ENCODE measurements at regions not wholly inside any gene's neighbourhood (a gene's known extent, or its start where the extent isn't known, plus 50 kb on each side); places are given as distances from the start of the nearest gene placed in this dataset.

DNA sequence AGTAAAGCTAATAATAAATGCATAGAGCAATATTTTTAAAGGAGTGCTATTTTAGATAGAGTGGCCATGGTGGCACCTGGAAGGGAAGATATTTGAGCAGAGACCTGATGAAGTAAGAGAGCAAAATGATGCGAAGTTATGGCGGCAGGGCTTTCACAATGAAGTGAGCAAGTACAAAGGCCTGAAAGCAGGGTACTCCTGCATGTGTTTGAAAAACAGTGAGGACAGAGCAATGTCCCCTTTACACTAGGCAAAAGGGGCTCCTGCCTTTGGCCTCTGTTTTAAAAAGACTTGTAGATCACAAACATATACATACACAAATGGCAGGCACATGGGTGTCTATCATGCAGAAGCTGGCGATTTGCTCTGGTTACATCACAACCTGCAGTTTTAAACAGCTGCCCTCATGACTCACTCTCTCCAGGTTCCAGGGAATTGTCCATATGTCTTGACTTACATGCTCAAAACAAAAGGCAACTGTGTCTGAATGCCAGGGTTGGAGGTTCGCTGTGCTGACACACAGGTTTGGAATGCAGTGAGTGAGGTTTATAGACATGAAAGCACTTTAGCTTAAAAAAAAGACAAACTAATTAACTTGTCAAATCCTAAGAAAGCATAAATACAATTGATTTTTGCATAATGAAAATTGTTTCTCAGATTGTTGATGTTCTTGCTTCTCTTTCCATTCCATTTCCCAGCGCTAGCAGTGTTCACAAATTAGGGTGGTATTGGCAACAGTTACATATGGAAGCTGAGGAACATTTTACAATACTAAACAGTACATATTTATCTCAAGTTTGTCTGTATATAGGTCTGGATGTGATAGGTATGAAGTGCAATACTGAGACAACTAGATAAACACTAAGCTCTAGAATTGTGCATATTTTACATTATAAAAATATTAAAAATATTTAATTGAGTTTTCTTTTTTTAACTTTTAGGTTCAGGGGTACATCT lies 313.9 kb downstream of the BARHL2 start:
- peak; percentile 3 for DNase-seq

DNA sequence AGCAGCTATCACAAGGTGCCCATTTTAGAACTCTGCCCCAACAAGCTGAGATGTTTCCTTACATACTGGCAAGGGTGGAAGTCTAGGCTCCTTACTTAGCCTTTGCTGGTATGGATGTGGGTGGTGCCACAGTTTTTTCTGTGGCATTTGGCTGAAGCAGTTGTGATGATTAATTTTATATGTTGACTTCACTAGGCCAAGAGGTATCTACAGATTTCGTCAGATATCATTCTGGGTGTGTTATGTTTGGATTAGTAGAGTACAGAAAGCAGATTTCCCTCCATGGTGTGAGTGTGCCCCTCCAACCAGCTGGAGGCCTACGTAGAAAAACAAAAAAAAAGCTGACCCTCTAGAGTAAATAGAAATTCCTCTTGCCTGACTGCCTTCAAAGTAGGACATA lies 317.0 kb downstream of the BARHL2 start:
- no peak for DNase-seq

DNA sequence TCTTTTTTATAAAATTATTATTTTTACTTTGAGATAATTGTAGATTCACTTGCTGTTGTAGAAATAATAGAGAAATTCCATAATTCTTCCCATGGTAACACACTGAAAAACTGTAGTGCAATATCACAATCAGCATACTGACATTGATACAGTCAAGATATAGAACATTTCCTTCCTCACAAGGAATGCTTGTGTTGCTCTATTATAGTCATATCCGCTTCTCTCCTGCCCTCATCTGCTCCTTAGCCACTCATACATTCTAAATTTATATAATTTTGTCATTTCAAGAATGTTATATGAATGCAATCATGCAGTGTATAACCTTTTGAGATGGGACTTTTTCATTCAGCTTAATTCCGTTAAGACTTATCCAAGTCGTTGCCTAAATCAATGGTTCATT lies 320.2 kb downstream of the BARHL2 start:
- no peak for DNase-seq

DNA sequence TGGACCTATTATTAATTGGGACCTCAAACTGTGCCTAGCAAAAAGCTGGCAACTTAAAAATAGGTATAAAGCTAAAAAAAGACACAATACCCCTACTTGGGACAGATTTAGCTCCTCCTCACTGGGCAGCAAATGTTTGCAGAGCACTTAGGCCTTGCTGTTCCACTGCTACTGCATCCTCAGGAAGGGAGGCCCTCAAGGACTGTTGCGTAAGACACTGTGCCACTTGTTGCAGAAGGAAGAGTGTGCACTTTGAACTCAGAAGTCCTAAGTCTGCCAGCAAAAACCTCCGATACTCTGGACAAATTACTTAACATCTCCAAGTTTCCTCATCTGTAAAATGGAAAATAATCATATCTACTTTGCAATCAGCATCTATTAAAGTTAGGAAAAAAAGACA lies 322.9 kb downstream of the BARHL2 start:
- no peak for DNase-seq

DNA sequence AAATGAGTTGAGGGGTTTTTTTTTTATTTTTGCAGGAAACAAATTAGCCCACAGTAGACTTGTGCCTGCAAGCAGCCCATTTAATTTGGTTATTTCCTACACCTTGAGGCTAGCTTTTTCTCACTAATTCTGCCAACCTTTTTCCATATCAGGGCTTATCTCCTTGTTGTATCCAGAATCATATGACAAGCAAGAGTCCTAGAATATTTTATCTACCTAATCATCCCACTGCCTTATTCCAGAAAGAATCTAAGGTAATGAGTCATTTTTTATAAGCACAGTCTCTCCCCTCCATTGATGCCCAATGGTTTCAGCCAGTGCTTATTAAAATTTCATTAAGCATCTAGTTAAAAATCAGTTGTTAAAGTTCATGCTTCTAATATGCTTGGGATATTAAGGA lies 324.1 kb downstream of the BARHL2 start:
- DNase-seq: no peak

DNA sequence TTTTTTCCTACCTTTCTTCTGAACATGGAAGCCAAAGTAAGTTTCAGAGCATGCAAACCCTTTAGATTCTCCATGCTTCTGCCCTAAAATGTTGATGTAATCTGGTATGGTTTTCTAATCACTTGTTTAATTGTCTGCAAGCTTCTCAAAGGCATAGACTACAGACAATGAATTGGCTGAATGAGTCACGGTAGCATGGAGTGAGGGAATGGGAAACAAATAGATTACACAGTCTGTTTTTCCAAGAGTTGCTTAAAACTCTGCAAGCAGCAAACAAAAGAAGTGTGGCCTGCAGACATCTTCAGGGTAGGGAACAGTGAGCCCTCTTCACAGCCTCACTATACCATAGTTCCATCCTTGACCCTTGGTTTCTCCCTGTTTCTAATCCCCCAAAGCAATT lies 326.0 kb downstream of the BARHL2 start:
- no peak for DNase-seq

DNA sequence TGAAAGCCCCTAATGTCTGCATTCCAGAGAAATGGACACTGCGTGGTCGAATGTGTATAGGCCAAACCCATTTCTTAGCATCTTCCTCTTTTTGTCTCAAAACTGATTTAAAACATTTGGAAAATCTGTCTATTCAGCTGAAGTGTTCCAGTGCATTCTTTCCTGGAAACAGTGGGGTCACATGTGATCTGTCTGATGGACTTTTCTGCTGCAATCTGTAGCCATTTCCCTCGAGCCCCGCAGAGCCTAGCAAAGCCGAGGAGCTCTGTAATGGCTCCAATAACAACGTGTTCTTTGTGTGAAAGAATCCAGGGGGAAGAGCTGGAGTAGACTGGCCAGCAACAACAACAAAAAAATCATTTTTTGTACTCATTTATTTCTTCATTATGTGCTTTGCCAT lies 329.3 kb downstream of the BARHL2 start:
- no peak for DNase-seq

DNA sequence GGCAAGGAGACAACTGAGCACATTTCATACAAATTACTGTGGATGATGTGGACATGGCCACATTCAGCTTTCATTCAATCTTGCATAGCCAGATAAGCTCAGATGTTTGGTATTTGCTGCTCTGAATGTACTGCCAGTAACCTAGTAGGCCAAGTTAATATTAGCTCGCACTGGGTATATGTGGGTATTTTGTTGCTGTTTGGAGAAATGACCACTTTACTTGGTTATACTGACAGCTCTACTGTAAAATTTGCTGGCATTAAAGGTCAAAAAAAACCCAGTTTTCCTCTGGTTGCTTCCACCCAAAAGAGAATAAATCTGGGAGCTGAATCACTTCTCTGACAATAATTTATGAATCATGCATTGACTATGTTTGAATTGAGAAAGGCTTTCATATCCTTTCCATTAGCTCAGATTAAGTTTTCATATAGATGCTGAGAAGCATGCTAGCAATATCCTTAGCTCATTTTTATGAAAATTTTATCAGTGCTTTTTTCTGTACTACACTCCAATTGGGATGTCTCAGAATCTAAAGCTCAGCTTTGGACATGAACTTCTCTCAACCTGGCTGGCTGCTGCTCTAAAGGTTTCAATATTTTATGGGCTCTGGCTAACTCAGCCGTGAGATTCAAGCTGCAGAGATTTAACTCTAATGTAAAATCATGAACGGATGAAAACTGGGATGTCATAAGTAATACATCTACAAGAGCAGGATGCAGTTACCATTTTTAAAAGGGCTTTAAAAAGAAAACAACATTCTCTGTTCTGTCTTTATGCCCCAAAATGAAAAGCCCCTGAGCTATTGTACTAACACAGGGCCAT lies 330.0 kb downstream of the BARHL2 start:
- no peak for DNase-seq

DNA sequence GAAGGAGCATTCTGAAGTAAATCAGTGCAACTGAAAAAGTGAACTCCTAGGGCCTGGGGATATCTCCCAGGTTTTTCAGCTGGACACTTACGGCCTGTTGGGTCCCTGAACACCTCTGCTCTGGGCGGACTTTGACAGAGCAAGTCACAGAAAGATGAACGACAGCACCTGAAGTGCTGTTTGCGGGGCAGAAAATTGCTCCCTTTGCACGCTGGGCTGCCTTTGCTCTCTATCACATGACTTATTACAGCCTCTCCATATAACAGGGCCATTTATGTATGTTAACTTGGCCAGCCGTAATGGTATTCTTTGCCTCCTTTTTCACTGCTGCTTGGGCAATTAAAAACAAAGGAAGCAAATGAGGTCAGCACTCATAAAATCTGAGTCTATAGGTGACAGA lies 332.9 kb downstream of the BARHL2 start:
- no peak for DNase-seq

DNA sequence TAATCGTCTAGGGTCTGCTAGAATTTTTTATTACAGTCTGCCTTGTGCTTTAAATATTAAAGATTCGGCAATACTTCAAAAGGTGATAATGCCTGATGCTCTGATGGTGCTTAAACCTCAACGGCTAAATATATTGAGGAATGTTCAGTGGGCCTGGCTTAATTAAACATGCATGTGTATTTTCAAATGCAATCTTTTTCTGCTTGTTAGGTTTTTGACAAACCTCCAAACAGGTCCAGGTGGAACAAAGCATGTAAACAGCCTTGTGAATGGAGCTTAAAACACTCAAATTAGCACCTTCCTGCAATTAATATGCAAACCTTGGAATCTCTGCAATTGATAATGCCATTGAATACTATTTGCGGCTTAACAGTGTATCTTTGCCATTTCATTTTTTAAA lies 334.9 kb downstream of the BARHL2 start:
- no peak for DNase-seq

DNA sequence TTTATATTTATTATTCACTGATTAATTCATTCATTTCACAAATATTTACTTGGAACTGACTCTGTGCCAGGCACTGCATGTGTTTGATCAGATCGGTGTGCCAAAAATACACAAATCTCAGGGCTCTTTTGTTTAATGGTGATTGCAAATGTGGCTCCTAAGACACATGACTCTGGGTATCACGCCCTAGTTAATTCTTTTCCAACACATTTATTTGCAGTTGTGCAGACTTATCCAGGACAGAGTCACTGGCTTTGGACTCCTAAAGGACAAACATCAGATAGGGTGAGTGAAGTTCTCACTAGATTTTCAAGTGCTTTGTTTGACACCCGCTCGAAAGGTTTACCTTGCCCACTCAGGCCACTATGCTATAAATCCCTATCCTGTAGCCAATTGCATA lies 335.5 kb downstream of the BARHL2 start:
- no peak for DNase-seq

DNA sequence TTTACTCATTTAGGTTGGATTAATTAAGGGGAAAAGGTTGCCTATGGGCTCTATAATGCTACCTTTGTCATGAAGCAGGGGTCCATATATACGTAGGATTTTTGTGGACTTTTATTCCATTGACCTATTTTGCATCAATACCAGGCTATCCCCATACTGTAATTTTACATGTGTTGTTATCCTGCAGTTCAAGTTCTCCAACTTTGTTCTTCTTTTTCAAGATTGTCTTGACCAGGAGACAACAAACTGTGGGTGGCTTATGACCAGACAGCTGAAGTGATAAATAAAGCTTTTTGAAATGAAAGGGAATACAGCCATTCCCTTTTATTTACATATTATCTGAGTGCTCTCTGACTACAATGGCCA lies 345.7 kb downstream of the BARHL2 start:
- no peak for DNase-seq

DNA sequence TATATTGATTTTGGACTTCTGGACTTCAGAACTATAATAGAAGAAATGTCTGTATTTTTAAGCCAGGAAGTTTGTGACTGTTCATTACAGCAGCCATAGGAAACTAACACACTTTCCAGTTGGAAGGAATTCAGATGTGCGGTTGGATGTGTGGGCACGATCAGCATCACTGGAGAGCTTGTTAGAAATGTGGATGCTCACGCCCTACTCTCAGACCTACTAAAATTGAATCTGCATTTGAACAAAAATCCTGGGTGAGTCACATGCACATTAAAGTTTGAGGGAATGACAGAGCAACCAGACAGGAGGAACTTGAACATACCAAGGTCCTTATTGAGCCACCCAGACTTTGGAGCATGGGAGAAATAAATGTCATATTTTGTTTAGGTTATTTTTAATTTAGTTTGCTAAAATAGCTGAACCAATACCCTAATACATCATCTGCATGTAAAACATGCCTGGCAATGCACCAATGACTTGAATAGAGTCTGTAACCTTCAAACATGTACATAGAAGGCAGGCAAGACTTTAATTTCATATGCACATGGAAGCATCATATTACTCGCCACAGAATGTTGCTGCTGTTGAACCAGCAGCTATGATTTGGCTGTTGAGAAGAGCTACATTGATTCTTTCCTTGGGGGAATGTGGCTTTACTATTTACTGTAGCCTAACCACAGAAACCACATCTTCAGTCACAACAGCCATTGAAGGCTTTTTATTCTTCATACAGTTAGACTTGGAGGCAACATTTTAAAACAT lies 346.2 kb downstream of the BARHL2 start:
- DNase-seq: no peak

DNA sequence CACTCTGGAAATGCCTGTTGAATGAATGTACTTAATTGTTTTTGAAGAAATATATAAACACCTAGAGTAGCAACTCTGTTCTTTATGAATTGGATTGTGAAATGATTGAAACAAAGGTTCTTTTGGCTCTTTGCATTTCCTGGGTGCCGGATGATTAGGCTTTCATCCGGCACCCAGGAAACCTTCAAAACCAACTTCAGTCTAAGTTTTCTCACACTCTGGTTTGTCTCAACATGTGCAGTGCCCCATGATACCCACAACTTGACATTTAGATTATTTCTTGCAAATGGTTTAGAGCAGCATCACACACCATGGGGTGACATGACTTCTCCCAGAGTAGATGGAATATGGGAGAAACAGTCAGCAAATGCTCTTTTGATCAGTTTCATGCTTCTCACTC lies 354.9 kb downstream of the BARHL2 start:
- DNase-seq: no peak

DNA sequence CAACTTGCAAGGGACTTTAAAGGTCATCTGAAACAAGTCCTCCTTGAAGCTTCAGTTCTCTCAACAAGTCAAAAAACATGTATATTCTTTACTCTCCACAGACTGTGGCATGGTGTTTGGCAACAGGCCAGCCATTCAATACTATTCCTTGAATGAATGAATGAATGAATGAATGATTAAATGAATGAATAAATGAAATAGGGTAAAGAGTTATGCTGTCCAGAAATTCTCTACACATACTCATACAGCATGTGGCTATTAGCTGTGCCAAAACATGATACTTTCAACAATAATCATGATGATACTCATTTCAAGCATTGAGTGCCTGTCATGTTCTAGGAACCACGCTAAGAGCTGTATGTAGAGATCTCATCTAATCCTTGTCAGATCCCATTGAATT lies 356.1 kb downstream of the BARHL2 start:
- DNase-seq: no peak

DNA sequence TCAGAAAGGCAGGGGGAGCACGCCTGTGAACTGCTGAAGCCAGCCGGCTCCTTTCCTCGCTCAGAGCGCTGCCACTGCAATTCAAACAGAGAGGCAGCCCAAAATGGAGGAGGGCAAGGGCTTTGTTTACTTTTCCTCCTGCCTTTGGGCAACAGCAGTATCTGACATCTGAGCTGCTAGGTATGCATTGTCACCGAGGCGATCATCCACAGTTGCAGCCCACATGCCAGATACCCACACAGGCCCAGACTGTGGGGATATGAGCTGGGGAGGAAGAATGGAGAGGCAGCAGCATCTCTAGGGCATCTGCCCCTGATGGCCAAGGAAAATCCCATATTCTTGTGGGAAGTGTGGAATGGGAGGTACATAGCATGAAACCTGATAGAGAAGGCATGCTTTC lies 357.1 kb downstream of the BARHL2 start:
- DNase-seq: no peak

DNA sequence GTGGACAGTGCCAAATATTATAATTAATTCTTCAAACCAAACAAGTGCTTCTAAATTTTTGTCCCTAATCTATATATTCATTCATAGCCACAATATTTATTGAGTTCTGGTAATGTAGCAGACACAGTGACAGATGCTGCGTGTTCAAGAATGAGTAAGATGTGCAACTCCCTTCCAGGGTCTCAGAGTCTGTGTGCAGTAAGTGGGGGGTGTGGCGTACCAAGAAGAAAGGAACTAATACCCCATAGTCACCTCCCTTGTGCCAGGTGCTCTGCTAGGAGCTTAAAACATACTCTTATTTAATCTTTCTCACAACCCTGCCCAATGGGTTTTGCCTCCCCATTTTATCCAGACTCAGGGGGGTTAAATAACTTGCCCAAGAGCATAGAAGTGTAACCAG lies 358.7 kb downstream of the BARHL2 start:
- no peak for DNase-seq

DNA sequence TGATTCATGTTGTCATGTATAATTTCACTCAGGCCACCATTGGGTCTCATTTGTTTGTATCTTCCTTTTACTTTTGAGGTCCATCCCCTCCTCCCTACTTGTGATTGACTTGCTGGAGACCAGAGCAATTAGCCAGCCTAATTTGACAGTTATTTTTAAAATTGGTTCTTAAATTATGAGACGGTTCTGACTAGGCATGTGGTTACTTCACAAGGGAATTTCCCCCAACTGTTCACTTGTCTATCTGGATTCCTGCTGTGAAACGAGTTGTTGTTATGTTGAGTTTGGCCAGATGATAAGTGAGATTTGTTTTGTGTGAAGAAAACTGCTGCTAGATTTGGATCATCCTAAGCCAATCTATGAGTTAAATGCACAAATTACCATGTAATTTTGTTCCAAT lies 359.1 kb downstream of the BARHL2 start:
- no peak for DNase-seq

DNA sequence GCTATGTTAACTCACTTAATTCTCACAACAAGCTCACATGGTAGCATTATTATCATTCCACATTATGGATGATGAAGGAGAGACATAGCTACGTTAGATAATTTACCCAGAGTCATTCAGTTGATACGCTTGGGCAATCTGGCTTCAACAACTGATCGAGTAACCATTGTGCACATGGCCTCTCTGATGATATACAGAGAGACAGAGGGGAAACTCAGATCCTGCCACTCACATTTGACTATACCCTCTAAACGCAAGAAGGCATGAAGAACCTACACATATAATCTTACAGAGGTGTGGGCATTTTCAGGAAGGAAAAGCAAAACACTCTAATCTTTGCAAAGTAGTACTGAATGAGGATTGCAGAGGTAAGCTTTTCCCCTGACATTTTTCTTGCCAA lies 360.1 kb downstream of the BARHL2 start:
- no peak for DNase-seq

DNA sequence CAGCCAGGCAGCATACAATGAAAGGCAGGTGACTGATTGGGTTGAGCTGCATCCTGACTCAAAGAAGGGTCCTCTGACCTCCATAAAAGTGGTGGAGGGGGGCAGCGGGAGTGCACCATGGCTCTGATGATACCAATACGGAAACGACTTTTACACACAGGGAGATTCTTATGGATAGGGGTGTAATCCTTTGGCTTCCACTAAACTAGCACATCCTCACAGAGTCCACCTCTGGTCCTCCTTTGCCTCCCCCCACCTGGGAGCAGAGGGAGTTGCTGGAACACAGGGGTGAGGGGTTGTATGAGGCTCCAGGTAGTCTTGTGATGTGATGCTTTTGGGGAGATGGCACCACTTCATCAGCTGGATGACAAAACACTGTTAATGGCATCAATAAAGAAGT lies 361.0 kb downstream of the BARHL2 start:
- no peak for DNase-seq

DNA sequence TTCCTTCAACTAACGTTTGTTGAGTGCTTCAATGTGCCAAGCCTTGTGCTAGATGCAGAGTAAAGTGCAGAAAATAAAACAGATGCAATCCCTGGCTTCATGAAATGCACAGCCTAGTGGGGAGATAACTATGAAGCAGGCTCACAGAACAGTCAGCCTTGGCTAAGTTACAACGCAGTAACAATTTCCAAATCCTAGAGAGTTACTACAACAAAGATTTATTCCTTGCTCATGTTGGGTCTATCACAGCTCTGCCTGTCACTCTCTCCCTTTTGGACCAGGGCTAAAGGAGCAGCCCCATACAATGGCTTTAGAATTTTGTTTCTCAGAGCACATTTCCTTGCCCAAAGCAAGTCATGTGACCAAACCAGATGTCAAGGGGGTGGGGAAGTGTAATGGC lies 359.8 kb downstream of the ZNF326 start:
- DNase-seq: no peak

DNA sequence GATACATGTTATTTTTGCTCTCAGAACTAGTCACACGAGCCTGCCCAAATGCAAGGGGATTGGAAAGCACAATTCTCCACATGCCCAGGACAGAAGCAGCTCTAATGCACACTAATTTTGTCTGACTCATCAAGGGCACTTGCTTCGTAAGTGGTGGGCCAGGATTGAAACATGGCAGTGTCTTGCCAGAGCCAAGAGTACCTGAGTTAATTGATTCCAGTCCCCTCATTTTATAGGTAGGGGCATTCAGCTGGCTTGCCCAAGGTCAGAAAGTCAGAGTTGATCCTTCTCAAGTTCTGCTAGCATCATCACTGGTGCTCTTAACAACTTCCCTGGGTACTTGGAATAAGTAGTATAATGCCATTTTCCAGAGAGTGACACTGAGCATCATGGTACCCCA lies 356.1 kb downstream of the ZNF326 start:
- DNase-seq: no peak

DNA sequence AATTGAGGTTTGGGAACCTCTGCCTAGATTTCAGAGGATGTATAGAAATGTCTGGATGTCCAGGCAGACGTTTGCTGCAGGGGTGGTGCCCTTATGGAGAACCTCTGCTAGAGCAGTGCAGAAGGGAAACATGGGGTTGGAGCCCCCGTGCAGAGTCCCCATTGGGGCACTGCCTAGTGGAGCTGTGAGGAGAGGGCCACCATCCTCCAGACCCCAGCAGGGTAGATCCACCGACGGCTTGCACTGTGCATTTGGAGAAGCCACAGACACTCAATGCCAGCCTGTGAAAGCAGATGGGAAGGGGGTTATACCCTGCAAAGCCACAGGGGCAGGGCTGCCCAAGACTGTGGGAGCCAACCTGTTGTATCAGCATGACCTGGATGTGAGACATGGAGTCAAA lies 354.6 kb downstream of the ZNF326 start:
- no peak for DNase-seq

DNA sequence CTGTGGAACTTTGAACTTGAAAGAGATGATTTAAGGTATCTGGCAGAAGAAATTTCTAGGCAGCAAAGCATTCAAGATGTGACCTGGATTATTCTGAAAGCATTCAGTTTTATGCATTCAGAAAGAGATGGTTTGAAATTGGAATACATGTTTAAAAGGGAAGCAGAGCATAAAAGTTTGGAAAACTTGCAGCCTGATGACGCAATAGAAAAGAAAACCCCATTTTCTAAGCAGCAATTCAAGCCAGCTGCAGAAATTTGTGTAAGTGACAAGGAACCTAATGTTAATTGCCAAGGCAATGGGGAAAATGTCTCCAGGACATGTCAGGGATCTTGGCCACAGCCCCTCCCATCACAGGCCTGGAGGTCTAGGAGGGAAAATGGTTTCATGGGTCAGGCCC lies 354.0 kb downstream of the ZNF326 start:
- no peak for DNase-seq

All from activated CD4-positive, alpha-beta T cell treated with anti-CD3 and anti-CD28 coated beads for 48 hours (primary cell).